ENCODE measurements at regions not wholly inside any gene's neighbourhood (a gene's known extent, or its start where the extent isn't known, plus 50 kb on each side); places are given as distances from the start of the nearest gene placed in this dataset.

- ChIA-PET CTCF (no interaction called here), POLR2A (no interaction called here)
- Mint-ChIP-seq H3K9me3 (peaks cover 7 to 18% (median 9%) of the 10 kb centered on the region in 3 donors), H3K27ac (no peak overlapping the region), H3K36me3 (peaks cover 7% of the 10 kb centered on the region), H3K4me1 (peaks cover 10 to 12% (median 11%) of the 10 kb centered on the region in 3 donors), H3K4me3 (no peak overlapping the region), H3K27me3 (peaks cover 86 to 93% of the 10 kb centered on the region in 2 donors)
- DNase-seq (no peak), ATAC-seq (replicated peaks in 1 of 4) (no peak)
- Histone ChIP-seq H3K4me3 (ENCODE audit: control insufficient read depth in 1 of 2, extremely low read depth in 1 of 2, low read length in 1 of 2) (no peak overlapping the region), H3K9me3 (peaks cover 7% of the 10 kb centered on the region), H3K36me3 (ENCODE audit: control insufficient read depth in 2 of 2, extremely low read depth in 1 of 2, insufficient read depth in 1 of 2, low read length in 1 of 2) (no peaks in the 10 kb centered on the region), H3K27ac (ENCODE audit: low read length) (no peak overlapping the region), H3K4me1 (ENCODE audit: control insufficient read depth in 1 of 2, extremely low read depth in 1 of 2, insufficient read depth in 2 of 2, low read length in 2 of 2) (peaks cover 0 to 10% of the 10 kb centered on the region in 2 experiments), H3K27me3 (replicated peaks in 1 of 2; ENCODE audit: control insufficient read depth in 2 of 2, extremely low read depth in 1 of 2, insufficient read depth in 2 of 2, low read length in 1 of 2) (peaks cover 45 to 72% of the 10 kb centered on the region in 2 experiments)
- WGBS (ENCODE audit: insufficient coverage) = 3% methylated on average over 14 of the region's 17 CpGs
Observed at GRCh38 chr6:28776269-28777146, 147.3 kb downstream of the TRIM27 start.

GRCh38 chr6:28777147-28777461 lies 146.7 kb downstream of the TRIM27 start:
- CTCF ChIA-PET = no interaction called here

GRCh38 chr6:28782113-28782673 lies 141.6 kb downstream of the TRIM27 start:
- POLR2A ChIA-PET = no interaction called here
- Mint-ChIP-seq H3K4me3 (peak overlapping the region in 1 of 3 donors; percentile 51), H3K27ac (peak overlapping the region in 1 of 2 donors; percentile 36), H3K36me3 (peaks cover 4% of the 10 kb centered on the region), H3K9me3 (peaks cover 9 to 27% (median 24%) of the 10 kb centered on the region in 3 donors), H3K4me1 (peaks cover 5 to 17% (median 5%) of the 10 kb centered on the region in 3 donors), H3K27me3 (peaks cover 83 to 85% of the 10 kb centered on the region in 2 donors)
- Histone ChIP-seq H3K27me3 (replicated peaks in 1 of 2; ENCODE audit: control insufficient read depth in 2 of 2, extremely low read depth in 1 of 2, insufficient read depth in 2 of 2, low read length in 1 of 2) (peaks cover 32 to 67% of the 10 kb centered on the region in 2 experiments), H3K36me3 (ENCODE audit: control insufficient read depth in 2 of 2, extremely low read depth in 1 of 2, insufficient read depth in 1 of 2, low read length in 1 of 2) (no peaks in the 10 kb centered on the region), H3K4me3 (ENCODE audit: control insufficient read depth in 1 of 2, extremely low read depth in 1 of 2, low read length in 1 of 2) (no peak overlapping the region), H3K4me1 (ENCODE audit: control insufficient read depth in 1 of 2, extremely low read depth in 1 of 2, insufficient read depth in 2 of 2, low read length in 2 of 2) (peaks cover 0 to 5% of the 10 kb centered on the region in 2 experiments), H3K9me3 (peaks cover 6% of the 10 kb centered on the region), H3K27ac (ENCODE audit: low read length) (no peak overlapping the region)
- CTCF ChIA-PET = no interaction called here
- DNase-seq (no peak), ATAC-seq (replicated peaks in 1 of 4) (no peak)
- 17% methylated on average over 1 of the region's 5 CpGs for WGBS (ENCODE audit: insufficient coverage)

More at GRCh38 chr6:28777147-28777461, 146.7 kb downstream of the TRIM27 start:
- Histone ChIP-seq H3K27ac (ENCODE audit: low read length) (no peak overlapping the region), H3K27me3 (replicated peaks in 1 of 2; ENCODE audit: control insufficient read depth in 2 of 2, extremely low read depth in 1 of 2, insufficient read depth in 2 of 2, low read length in 1 of 2) (peaks cover 46 to 72% of the 10 kb centered on the region in 2 experiments), H3K36me3 (ENCODE audit: control insufficient read depth in 2 of 2, extremely low read depth in 1 of 2, insufficient read depth in 1 of 2, low read length in 1 of 2) (no peaks in the 10 kb centered on the region), H3K4me3 (ENCODE audit: control insufficient read depth in 1 of 2, extremely low read depth in 1 of 2, low read length in 1 of 2) (no peak overlapping the region), H3K4me1 (ENCODE audit: control insufficient read depth in 1 of 2, extremely low read depth in 1 of 2, insufficient read depth in 2 of 2, low read length in 2 of 2) (peaks cover 0 to 13% of the 10 kb centered on the region in 2 experiments), H3K9me3 (peaks cover 7% of the 10 kb centered on the region)
- 17% methylated on average over 2 of the region's 4 CpGs for WGBS (ENCODE audit: insufficient coverage)
- H3K4me1 Mint-ChIP-seq = peaks cover 10 to 17% (median 12%) of the 10 kb centered on the region in 3 donors
- no peak overlapping the region for H3K27ac Mint-ChIP-seq
- ATAC-seq (replicated peaks in 1 of 4) = no peak
- no peak for DNase-seq
- H3K4me3 Mint-ChIP-seq = no peak overlapping the region
- peaks cover 86 to 93% of the 10 kb centered on the region in 2 donors for H3K27me3 Mint-ChIP-seq
- POLR2A ChIA-PET = no interaction called here
- H3K9me3 Mint-ChIP-seq = peaks cover 7 to 20% (median 9%) of the 10 kb centered on the region in 3 donors
- peaks cover 7% of the 10 kb centered on the region for H3K36me3 Mint-ChIP-seq

- ChIA-PET POLR2A (interaction anchor here in 1 of 2 donors (0.8 kb wide), 1 partner anchor 1429 kb away, joined by 4 read pairs; no protein-coding TSS in a partner anchor), CTCF (no interaction called here)
- ATAC-seq (replicated peaks in 1 of 4) = no peak
- DNase-seq = no peak
- H3K4me3 ChIP-seq (ENCODE audit: control insufficient read depth in 1 of 2, extremely low read depth in 1 of 2, low read length in 1 of 2) = no peak overlapping the region
- no peak overlapping the region for H3K27ac ChIP-seq (ENCODE audit: low read length)
- peaks cover 14 to 25% (median 16%) of the 10 kb centered on the region in 3 donors for H3K9me3 Mint-ChIP-seq
- H3K4me1 Mint-ChIP-seq = peaks cover 9 to 21% (median 9%) of the 10 kb centered on the region in 3 donors
- H3K36me3 ChIP-seq (ENCODE audit: control insufficient read depth in 2 of 2, extremely low read depth in 1 of 2, insufficient read depth in 1 of 2, low read length in 1 of 2) = no peaks in the 10 kb centered on the region
- peak overlapping the region in 1 of 2 donors; percentile 23 for H3K27ac Mint-ChIP-seq
- peaks cover 40 to 78% of the 10 kb centered on the region in 2 experiments for H3K27me3 ChIP-seq (replicated peaks in 1 of 2; ENCODE audit: control insufficient read depth in 2 of 2, extremely low read depth in 1 of 2, insufficient read depth in 2 of 2, low read length in 1 of 2)
- 7% methylated on average over 27 of the region's 30 CpGs for WGBS (ENCODE audit: insufficient coverage)
- H3K4me1 ChIP-seq (ENCODE audit: control insufficient read depth in 1 of 2, extremely low read depth in 1 of 2, insufficient read depth in 2 of 2, low read length in 2 of 2) = peaks cover 0 to 9% of the 10 kb centered on the region in 2 experiments
- peaks cover 4% of the 10 kb centered on the region for H3K9me3 ChIP-seq
- no peak overlapping the region for H3K4me3 Mint-ChIP-seq
- H3K27me3 Mint-ChIP-seq = peaks cover 86 to 91% of the 10 kb centered on the region in 2 donors
- peaks cover 10% of the 10 kb centered on the region for H3K36me3 Mint-ChIP-seq
Observed at GRCh38 chr6:28785962-28786679, 137.7 kb downstream of the TRIM27 start.

GRCh38 chr6:28789553-28790083 lies 134.2 kb downstream of the TRIM27 start:
- H3K27ac ChIP-seq (ENCODE audit: low read length) = no peak overlapping the region
- DNase-seq (no peak), ATAC-seq (replicated peaks in 1 of 4) (no peak)
- WGBS (ENCODE audit: insufficient coverage) = 7% methylated on average over 3 of the region's 20 CpGs
- Mint-ChIP-seq H3K9me3 (peaks cover 10 to 22% (median 17%) of the 10 kb centered on the region in 3 donors), H3K27me3 (peaks cover 89 to 95% of the 10 kb centered on the region in 2 donors), H3K4me3 (no peak overlapping the region), H3K27ac (peak overlapping the region in 1 of 2 donors; percentile 32), H3K4me1 (peaks cover 6 to 13% (median 12%) of the 10 kb centered on the region in 3 donors), H3K36me3 (peaks cover 10% of the 10 kb centered on the region)
- ChIA-PET POLR2A (no interaction called here), CTCF (no interaction called here)
- H3K4me1 ChIP-seq (ENCODE audit: control insufficient read depth in 1 of 2, extremely low read depth in 1 of 2, insufficient read depth in 2 of 2, low read length in 2 of 2) = peaks cover 0 to 11% of the 10 kb centered on the region in 2 experiments
- H3K9me3 ChIP-seq = peaks cover 5% of the 10 kb centered on the region
- H3K36me3 ChIP-seq (ENCODE audit: control insufficient read depth in 2 of 2, extremely low read depth in 1 of 2, insufficient read depth in 1 of 2, low read length in 1 of 2) = no peaks in the 10 kb centered on the region
- H3K27me3 ChIP-seq (replicated peaks in 1 of 2; ENCODE audit: control insufficient read depth in 2 of 2, extremely low read depth in 1 of 2, insufficient read depth in 2 of 2, low read length in 1 of 2) = peaks cover 47 to 71% of the 10 kb centered on the region in 2 experiments
- H3K4me3 ChIP-seq (ENCODE audit: control insufficient read depth in 1 of 2, extremely low read depth in 1 of 2, low read length in 1 of 2) = peak overlapping the region in 1 of 2 donors; percentile 23

GRCh38 chr6:28791002-28791383 lies 132.8 kb downstream of the TRIM27 start:
- Histone ChIP-seq H3K27ac (ENCODE audit: low read length) (no peak overlapping the region), H3K36me3 (ENCODE audit: control insufficient read depth in 2 of 2, extremely low read depth in 1 of 2, insufficient read depth in 1 of 2, low read length in 1 of 2) (no peaks in the 10 kb centered on the region), H3K4me3 (ENCODE audit: control insufficient read depth in 1 of 2, extremely low read depth in 1 of 2, low read length in 1 of 2) (no peak overlapping the region), H3K27me3 (replicated peaks in 1 of 2; ENCODE audit: control insufficient read depth in 2 of 2, extremely low read depth in 1 of 2, insufficient read depth in 2 of 2, low read length in 1 of 2) (peaks cover 56 to 69% of the 10 kb centered on the region in 2 experiments), H3K9me3 (peaks cover 3% of the 10 kb centered on the region), H3K4me1 (ENCODE audit: control insufficient read depth in 1 of 2, extremely low read depth in 1 of 2, insufficient read depth in 2 of 2, low read length in 2 of 2) (peaks cover 0 to 12% of the 10 kb centered on the region in 2 experiments)
- H3K4me3 Mint-ChIP-seq = no peak overlapping the region
- H3K27ac Mint-ChIP-seq = peak overlapping the region in 1 of 2 donors; percentile 52
- H3K36me3 Mint-ChIP-seq = peaks cover 10% of the 10 kb centered on the region
- H3K9me3 Mint-ChIP-seq = peaks cover 6 to 22% (median 17%) of the 10 kb centered on the region in 3 donors
- DNase-seq = no peak
- ChIA-PET CTCF (no interaction called here), POLR2A (no interaction called here)
- ATAC-seq (replicated peaks in 1 of 4) = no peak
- peaks cover 90 to 96% of the 10 kb centered on the region in 2 donors for H3K27me3 Mint-ChIP-seq
- peaks cover 6 to 17% (median 13%) of the 10 kb centered on the region in 3 donors for H3K4me1 Mint-ChIP-seq
- WGBS (ENCODE audit: insufficient coverage) = no CpG with 5 or more reads among the region's 6 CpGs

All from T-cell (primary cell).